GM12891 (cell line): ENCODE measurements at regions not wholly inside any gene's neighbourhood (a gene's known extent, or its start where the extent isn't known, plus 50 kb on each side); places are given as distances from the start of the nearest gene placed in this dataset.

ENCODE experiments used
- PAX5 ChIP-seq: IDR thresholded peaks from 2 replicates; pipeline ENCODE4 v1.6.1; 2011; ENCODE audit warnings: low read length, moderate library complexity, mild to moderate bottlenecking; ENCODE audit not compliant: insufficient read depth, severe bottlenecking
- POLR2A ChIP-seq: IDR thresholded peaks from 2 replicates; pipeline ENCODE4 v1.6.1; 2011; ENCODE audit warnings: low read depth, low read length, control low read depth
- POLR2AphosphoS5 ChIP-seq: IDR thresholded peaks from 2 replicates; pipeline ENCODE4 v1.6.1; 2011; ENCODE audit warnings: low read depth, low read length, control low read depth
- POU2F2 ChIP-seq: IDR thresholded peaks from 2 replicates; pipeline ENCODE4 v1.6.1; 2011; ENCODE audit warnings: low read depth, mild to moderate bottlenecking, control low read depth, low read length, moderate library complexity
- SPI1 ChIP-seq: IDR thresholded peaks from 2 replicates; pipeline ENCODE4 v1.6.1; 2011; ENCODE audit warnings: low read depth, low read length, control low read depth
- TAF1 ChIP-seq: IDR thresholded peaks from 2 replicates; pipeline ENCODE4 v1.6.1; 2011; ENCODE audit warnings: low read depth, low read length, control low read depth

DNA sequence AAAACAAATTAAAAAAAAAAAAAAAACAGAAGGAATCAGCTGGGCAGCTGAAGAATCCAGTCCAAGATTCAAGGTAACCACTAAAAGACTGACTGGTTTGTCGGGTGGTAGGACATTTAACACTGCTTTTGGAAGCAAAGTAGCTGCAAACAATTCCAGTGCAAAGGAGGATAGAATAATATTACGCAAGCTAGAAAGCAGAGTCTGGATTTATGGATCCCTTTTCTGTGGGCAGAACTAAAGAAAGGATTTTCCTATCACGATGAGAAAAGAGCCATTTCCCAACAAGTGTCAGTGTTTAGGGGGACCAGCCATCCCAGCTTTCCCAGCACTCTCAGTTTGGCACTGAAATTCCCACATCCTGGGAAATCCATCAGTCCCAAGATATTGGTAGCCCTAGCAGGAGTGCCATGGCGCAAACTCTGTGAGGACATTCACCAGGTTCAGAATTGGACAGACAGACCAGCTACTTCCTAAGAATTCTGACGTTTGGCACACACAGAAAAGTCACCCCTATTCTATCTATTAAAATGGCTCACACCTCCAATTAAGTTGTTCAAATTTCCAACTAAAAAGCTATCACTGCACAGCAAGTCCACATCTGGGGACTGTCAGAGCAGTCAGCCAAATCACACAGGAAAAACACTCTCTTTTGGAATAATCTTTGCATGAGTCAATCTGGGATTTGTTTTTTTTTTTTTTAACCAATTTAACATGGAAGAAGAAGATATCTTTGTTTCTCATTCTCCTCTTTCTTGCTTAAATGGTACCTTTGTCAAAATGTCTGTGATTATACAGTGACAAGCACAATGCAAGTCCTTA is 356.8 kb upstream of the ARID1B start:
- no peak for TF ChIP-seq POLR2A
- no peak for TF ChIP-seq POLR2AphosphoS5
- TF ChIP-seq TAF1: no peak
- no peak for TF ChIP-seq POU2F2
- TF ChIP-seq PAX5: no peak
- TF ChIP-seq SPI1: no peak
